Natural killer cell (primary cell): ENCODE measurements at regions not wholly inside any gene's neighbourhood (a gene's known extent, or its start where the extent isn't known, plus 50 kb on each side); places are given as distances from the start of the nearest gene placed in this dataset.

Source experiments
- ATAC-seq, 3 donors: fragments of 150-1000 bp in 2 of 3; fragments of 200-7000 bp in 1 of 3; cut with Tn5 transposase; 1 replicate in 1 of 3; 2 replicates in 2 of 3; pipeline ENCODE4 v1.10.0; 2021; ENCODE audit warnings: mild to moderate bottlenecking in 2 of 3, moderate library complexity in 2 of 3
- DNase-seq, 2 donors: peaks; one replicate each; pipeline versions ENCODE4 v3.0.0 to v3.0.0-alpha.2; 2013 to 2021; ENCODE audit warnings: mixed read lengths in 1 of 2
- H3K27ac ChIP-seq: one replicate; pipeline ENCODE4 v1.5.1; 2013; ENCODE audit warnings: mild to moderate bottlenecking, low read length
- H3K27me3 ChIP-seq: one replicate; pipeline ENCODE4 v1.6.1; 2013; ENCODE audit warnings: low read length; ENCODE audit not compliant: control insufficient read depth, insufficient read depth
- H3K36me3 ChIP-seq: one replicate; pipeline ENCODE4 v1.6.1; 2013; ENCODE audit warnings: low read length; ENCODE audit not compliant: control insufficient read depth, insufficient read depth
- H3K4me1 ChIP-seq: one replicate; pipeline ENCODE4 v1.6.1; 2013; ENCODE audit warnings: low read length; ENCODE audit not compliant: control insufficient read depth, insufficient read depth
- H3K4me3 ChIP-seq: one replicate; pipeline ENCODE4 v1.5.1; 2013; ENCODE audit warnings: low read length
- H3K9me3 ChIP-seq: one replicate; pipeline ENCODE4 v1.6.1; 2013; ENCODE audit warnings: low read length; ENCODE audit not compliant: control insufficient read depth, insufficient read depth
- H3K27ac Mint-ChIP-seq, 2 donors: one replicate each; pipeline ENCODE4 v1.8.0; 2022; ENCODE audit warnings: mild to moderate bottlenecking in 2 of 2, mixed read lengths in 2 of 2, moderate library complexity in 1 of 2
- H3K27me3 Mint-ChIP-seq, 2 donors: one replicate each; pipeline ENCODE4 v1.8.0; 2022; ENCODE audit warnings: low read depth in 2 of 2, mixed read lengths in 2 of 2
- H3K36me3 Mint-ChIP-seq: one replicate; pipeline ENCODE4 v1.8.0; 2022; ENCODE audit warnings: mixed read lengths
- H3K4me1 Mint-ChIP-seq, 2 donors: one replicate each; pipeline ENCODE4 v1.8.0; 2022; ENCODE audit warnings: mixed read lengths in 2 of 2
- H3K4me3 Mint-ChIP-seq: one replicate; pipeline ENCODE4 v1.8.0; 2022; ENCODE audit warnings: mild to moderate bottlenecking, moderate library complexity, mixed read lengths
- H3K9me3 Mint-ChIP-seq, 2 donors: one replicate each; pipeline ENCODE4 v1.8.0; 2022; ENCODE audit warnings: mixed read lengths in 2 of 2
- WGBS: methylation state at CpG from one replicate; pipeline ENCODE4 v1.1.7; 2013; ENCODE audit warnings: missing lambda C conversion rate; ENCODE audit not compliant: insufficient coverage; 5-methylcytosine and 5-hydroxymethylcytosine counted together
- intact Hi-C: fragments of 100-400 bp; cut with micrococcal nuclease; formaldehyde crosslinking; loops from one replicate; pipeline ENCODE4 v1.14.2; 2022
- TF ChIP-seq, protein P1 (sequence below): fragments of 200-600 bp; IDR thresholded peaks from one replicate; pipeline ENCODE4 v1.8.0; 2022; ENCODE audit warnings: antibody characterized with exemption

DNA sequence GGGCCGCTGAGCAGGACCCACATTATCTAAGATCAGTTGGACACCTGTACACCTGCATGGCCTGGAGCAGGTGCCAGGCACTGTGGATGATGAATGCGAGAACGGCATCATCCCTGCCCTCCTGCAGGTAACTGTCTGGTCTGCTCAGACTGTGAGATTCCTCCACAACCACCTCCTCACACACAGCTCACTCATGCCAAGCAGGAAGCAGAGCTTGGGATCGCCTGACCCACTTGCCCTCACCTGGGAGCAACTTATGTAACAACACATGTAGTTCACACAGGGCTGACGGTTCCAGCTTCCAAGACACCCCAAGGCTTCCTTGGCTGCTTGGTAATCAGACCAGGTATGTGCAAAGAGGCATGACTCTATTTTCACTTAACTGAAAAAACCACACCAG lies 359.2 kb downstream of the PREX1 start:
- Mint-ChIP-seq H3K9me3 (no peaks in the 10 kb centered on the region), H3K4me3 (no peak overlapping the region), H3K27me3 (no peaks in the 10 kb centered on the region), H3K36me3 (no peaks in the 10 kb centered on the region), H3K27ac (no peak overlapping the region), H3K4me1 (peaks cover 5 to 6% of the 10 kb centered on the region in 2 donors)
- WGBS, result 83% methylated on average over 5 of the region's 5 CpGs
- Histone ChIP-seq H3K36me3 (no peaks in the 10 kb centered on the region), H3K4me1 (no peaks in the 10 kb centered on the region), H3K27ac (no peak overlapping the region), H3K4me3 (no peak overlapping the region), H3K27me3 (no peaks in the 10 kb centered on the region), H3K9me3 (no peaks in the 10 kb centered on the region)
- no peak for ATAC-seq
- TF ChIP-seq, protein P1, sequence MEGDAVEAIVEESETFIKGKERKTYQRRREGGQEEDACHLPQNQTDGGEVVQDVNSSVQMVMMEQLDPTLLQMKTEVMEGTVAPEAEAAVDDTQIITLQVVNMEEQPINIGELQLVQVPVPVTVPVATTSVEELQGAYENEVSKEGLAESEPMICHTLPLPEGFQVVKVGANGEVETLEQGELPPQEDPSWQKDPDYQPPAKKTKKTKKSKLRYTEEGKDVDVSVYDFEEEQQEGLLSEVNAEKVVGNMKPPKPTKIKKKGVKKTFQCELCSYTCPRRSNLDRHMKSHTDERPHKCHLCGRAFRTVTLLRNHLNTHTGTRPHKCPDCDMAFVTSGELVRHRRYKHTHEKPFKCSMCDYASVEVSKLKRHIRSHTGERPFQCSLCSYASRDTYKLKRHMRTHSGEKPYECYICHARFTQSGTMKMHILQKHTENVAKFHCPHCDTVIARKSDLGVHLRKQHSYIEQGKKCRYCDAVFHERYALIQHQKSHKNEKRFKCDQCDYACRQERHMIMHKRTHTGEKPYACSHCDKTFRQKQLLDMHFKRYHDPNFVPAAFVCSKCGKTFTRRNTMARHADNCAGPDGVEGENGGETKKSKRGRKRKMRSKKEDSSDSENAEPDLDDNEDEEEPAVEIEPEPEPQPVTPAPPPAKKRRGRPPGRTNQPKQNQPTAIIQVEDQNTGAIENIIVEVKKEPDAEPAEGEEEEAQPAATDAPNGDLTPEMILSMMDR, result no peak
- no peak for DNase-seq
- intact Hi-C loops, result no loop called here

DNA sequence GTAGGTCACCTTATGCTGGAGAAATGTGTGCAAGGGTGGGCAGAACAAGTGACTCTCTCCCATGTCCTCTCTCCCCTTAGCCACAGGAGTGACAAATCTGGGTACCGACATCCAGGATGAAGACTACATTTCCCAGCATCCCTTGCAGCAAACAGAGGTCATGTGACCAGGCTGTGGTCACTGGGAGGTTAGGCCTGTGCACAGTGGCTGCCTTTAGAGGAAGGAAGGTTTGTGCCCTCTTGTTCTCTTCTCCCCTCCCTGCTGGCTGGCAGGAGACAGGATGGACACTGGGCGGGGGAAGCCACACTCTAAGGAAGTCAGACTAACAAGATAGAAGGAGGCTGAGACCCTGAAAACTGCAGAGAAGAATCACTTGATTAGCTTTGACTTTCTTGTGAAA lies 360.2 kb downstream of the PREX1 start:
- TF ChIP-seq, protein P1, result no peak
- Mint-ChIP-seq H3K4me1 (peaks cover 5 to 6% of the 10 kb centered on the region in 2 donors), H3K27me3 (no peaks in the 10 kb centered on the region), H3K9me3 (no peaks in the 10 kb centered on the region), H3K36me3 (no peaks in the 10 kb centered on the region), H3K27ac (peak overlapping the region in 1 of 2 donors; percentile 74), H3K4me3 (no peak overlapping the region)
- Histone ChIP-seq H3K36me3 (no peaks in the 10 kb centered on the region), H3K4me3 (no peak overlapping the region), H3K27ac (no peak overlapping the region), H3K27me3 (no peaks in the 10 kb centered on the region), H3K4me1 (no peaks in the 10 kb centered on the region), H3K9me3 (no peaks in the 10 kb centered on the region)
- intact Hi-C loops, result no loop called here
- WGBS, result 74% methylated on average over 2 of the region's 2 CpGs
- DNase-seq (peak in 1 of 2 donors; percentile 23), ATAC-seq (peak in 1 of 3 donors; percentile 50)

DNA sequence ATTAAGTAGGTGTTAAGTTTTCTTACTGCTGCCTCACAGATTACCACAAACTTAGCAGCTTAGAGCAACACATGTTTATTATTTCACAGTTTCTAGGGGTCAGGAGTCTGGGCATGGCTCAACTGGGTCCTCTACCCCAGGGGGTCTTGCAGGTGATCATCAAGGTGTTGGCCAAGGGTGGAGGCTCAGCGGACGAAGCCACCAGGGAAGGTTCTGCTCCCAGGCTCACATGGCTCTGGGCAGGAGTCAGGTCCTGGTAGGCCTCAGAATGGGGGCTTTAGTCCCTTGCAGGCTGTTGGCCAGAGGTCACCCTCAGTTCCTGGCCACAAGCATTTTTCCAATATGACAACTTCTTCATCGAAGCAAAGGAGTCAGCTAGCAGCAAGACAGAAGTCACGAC lies 362.5 kb downstream of the PREX1 start:
- intact Hi-C loops, result no loop called here
- Histone ChIP-seq H3K4me3 (no peak overlapping the region), H3K36me3 (no peaks in the 10 kb centered on the region), H3K27ac (no peak overlapping the region), H3K4me1 (no peaks in the 10 kb centered on the region), H3K9me3 (no peaks in the 10 kb centered on the region), H3K27me3 (no peaks in the 10 kb centered on the region)
- H3K4me1 Mint-ChIP-seq, result peaks cover 5 to 6% of the 10 kb centered on the region in 2 donors
- DNase-seq, result no peak
- TF ChIP-seq, protein P1, result no peak
- ATAC-seq, result no peak
- no peaks in the 10 kb centered on the region for H3K36me3 Mint-ChIP-seq
- 82% methylated on average over 4 of the region's 4 CpGs for WGBS
- no peak overlapping the region for H3K4me3 Mint-ChIP-seq
- no peaks in the 10 kb centered on the region for H3K9me3 Mint-ChIP-seq
- H3K27ac Mint-ChIP-seq, result no peak overlapping the region
- peaks cover 4 to 12% of the 10 kb centered on the region in 2 donors for H3K27me3 Mint-ChIP-seq

DNA sequence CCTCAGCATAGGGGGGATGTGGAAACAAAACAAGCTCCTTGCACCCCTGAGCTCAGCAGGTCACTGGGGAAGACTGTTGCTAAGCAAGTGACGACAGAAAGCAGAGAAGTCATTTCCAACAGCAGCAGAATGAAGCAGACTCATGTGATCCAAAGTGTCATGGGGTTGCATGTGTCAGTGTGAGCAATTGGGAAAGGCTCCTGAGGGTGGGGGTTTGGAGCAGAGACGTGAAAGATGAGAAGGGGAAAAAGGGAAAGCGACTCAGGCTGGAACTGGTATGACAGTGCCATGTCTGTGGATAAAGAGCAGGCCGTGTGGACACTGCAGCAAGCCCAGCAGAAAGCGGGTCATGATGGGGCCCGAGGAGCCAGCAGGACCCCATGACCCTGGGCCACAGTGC lies 363.9 kb downstream of the PREX1 start:
- WGBS, result 81% methylated on average over 6 of the region's 6 CpGs
- Histone ChIP-seq H3K4me3 (no peak overlapping the region), H3K27me3 (no peaks in the 10 kb centered on the region), H3K27ac (no peak overlapping the region), H3K4me1 (no peaks in the 10 kb centered on the region), H3K9me3 (no peaks in the 10 kb centered on the region), H3K36me3 (no peaks in the 10 kb centered on the region)
- H3K9me3 Mint-ChIP-seq, result no peaks in the 10 kb centered on the region
- H3K27me3 Mint-ChIP-seq, result peaks cover 5 to 13% of the 10 kb centered on the region in 2 donors
- H3K27ac Mint-ChIP-seq, result no peak overlapping the region
- intact Hi-C loops, result no loop called here
- no peaks in the 10 kb centered on the region for H3K36me3 Mint-ChIP-seq
- H3K4me3 Mint-ChIP-seq, result no peak overlapping the region
- TF ChIP-seq, protein P1, result no peak
- H3K4me1 Mint-ChIP-seq, result peaks cover 5 to 6% of the 10 kb centered on the region in 2 donors
- no peak for ATAC-seq
- no peak for DNase-seq
